ENCODE measurements at regions not wholly inside any gene's neighbourhood (a gene's known extent, or its start where the extent isn't known, plus 50 kb on each side); places are given as distances from the start of the nearest gene placed in this dataset.
A peak's percentile ranks its signal among the peaks of the same experiment; 100 is the strongest.

GRCh38 chr11:109851780-109852390 lies 241.3 kb upstream of the ZC3H12C start:
- H3K4me3 ChIP-seq: no peak overlapping the region
- H3K4me2 ChIP-seq: no peak overlapping the region
- no peaks in the 10 kb centered on the region for H3K27me3 ChIP-seq (ENCODE audit: insufficient read depth)
- no peak overlapping the region for H2AFZ ChIP-seq
- H3K4me1 ChIP-seq (ENCODE audit: insufficient read depth): no peaks in the 10 kb centered on the region
- no peak overlapping the region for H3K4me3 Mint-ChIP-seq
- no peaks in the 10 kb centered on the region for H4K20me1 ChIP-seq (replicated peaks; ENCODE audit: insufficient read depth)
- H3K4me1 Mint-ChIP-seq: no peaks in the 10 kb centered on the region
- DNase-seq (ENCODE audit: low spot score) (no peak), ATAC-seq (no peak)
- H3K9me2 ChIP-seq (ENCODE audit: insufficient read depth): no peaks in the 10 kb centered on the region
- no peak overlapping the region for H3K27ac ChIP-seq (ENCODE audit: low read depth)
- no peaks in the 10 kb centered on the region for H3F3A ChIP-seq (replicated peaks; ENCODE audit: low read depth)
- H3K27me3 Mint-ChIP-seq (ENCODE audit: insufficient read depth, low read depth, poor library complexity): no peaks in the 10 kb centered on the region
- H3K79me2 ChIP-seq (replicated peaks; ENCODE audit: insufficient read depth): no peaks in the 10 kb centered on the region
- H3K36me3 ChIP-seq (ENCODE audit: insufficient read depth): no peaks in the 10 kb centered on the region
- H3K27ac Mint-ChIP-seq: peak overlapping the region; percentile 66
- no peaks in the 10 kb centered on the region; the same call in 2 of the 3 replicates for H3K9me3 Mint-ChIP-seq
- TF ChIP-seq ZNF331 (CRISPR knock-in tag; IDR thresholded peaks at IDR 0.05; ENCODE audit: low read depth) (no peak), ZNF462 (CRISPR knock-in tag; IDR thresholded peaks at IDR 0.05) (no peak), EZH2phosphoT487 (IDR thresholded peaks at IDR 0.05; ENCODE audit: unreplicated experiment) (no peak), STAT1 (IDR thresholded peaks at IDR 0.05; ENCODE audit: unreplicated experiment) (no peak), CREB1 (CRISPR knock-in tag; IDR thresholded peaks at IDR 0.05; ENCODE audit: low read depth) (no peak), NANOG (IDR thresholded peaks at IDR 0.05; ENCODE audit: borderline replicate concordance) (no peak), REST (IDR thresholded peaks at IDR 0.05; ENCODE audit: unreplicated experiment) (no peak), JUNB (IDR thresholded peaks at IDR 0.05; ENCODE audit: unreplicated experiment) (no peak), EZH2 (IDR thresholded peaks at IDR 0.05; ENCODE audit: low read depth, unreplicated experiment) (no peak), CTCF (conservative IDR thresholded peaks at IDR 0.05; ENCODE audit: low read depth in 2 of 2) (no peak), ZNF114 (CRISPR knock-in tag; IDR thresholded peaks at IDR 0.05) (no peak), POLR2AphosphoS5 (IDR thresholded peaks at IDR 0.05; ENCODE audit: low read depth) (no peak)
- H3K36me3 Mint-ChIP-seq (ENCODE audit: low read depth): no peaks in the 10 kb centered on the region; the same call in 2 of the 3 replicates
